ENCODE measurements at regions not wholly inside any gene's neighbourhood (a gene's known extent, or its start where the extent isn't known, plus 50 kb on each side); places are given as distances from the start of the nearest gene placed in this dataset.

GRCh38 chr4:187426511-187426910 is 569.1 kb upstream of the ZFP42 start:
- no peak overlapping the region for H3K27ac ChIP-seq (ENCODE audit: low read depth, low read length)
- no peaks in the 10 kb centered on the region for H3K36me3 ChIP-seq (ENCODE audit: control insufficient read depth in 1 of 2, insufficient read depth in 2 of 2, low read length in 2 of 2)

DNA sequence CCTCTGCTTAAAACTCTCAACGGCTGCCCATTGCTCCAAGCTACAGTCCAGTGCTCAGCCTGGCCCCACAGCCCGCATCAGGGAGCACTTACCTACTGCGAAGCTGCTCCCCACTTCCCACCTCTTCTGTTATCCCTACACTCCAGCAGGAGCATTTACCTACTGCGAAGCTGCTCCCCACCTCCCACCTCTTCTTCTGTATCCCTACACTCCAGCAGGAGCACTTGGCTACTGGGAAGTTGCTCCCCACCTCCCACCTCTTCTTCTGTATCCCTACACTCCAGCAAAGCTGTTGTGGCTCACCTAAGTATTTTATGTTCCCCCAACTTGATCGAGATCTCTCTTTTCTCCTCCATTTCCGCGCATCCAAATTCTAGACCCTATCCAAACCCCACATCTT is 563.3 kb upstream of the ZFP42 start:
- Histone ChIP-seq H3K4me1 (ENCODE audit: control insufficient read depth in 1 of 2, insufficient read depth in 2 of 2, low read length in 2 of 2) (no peaks in the 10 kb centered on the region), H3K36me3 (ENCODE audit: control insufficient read depth in 1 of 2, insufficient read depth in 2 of 2, low read length in 2 of 2) (no peaks in the 10 kb centered on the region), H3K27ac (ENCODE audit: low read depth, low read length) (no peak overlapping the region), H3K4me3 (ENCODE audit: low read depth in 1 of 2, low read length in 2 of 2) (no peak overlapping the region), H3K27me3 (ENCODE audit: control insufficient read depth in 1 of 2, insufficient read depth in 2 of 2, low read length in 2 of 2) (no peaks in the 10 kb centered on the region), H3K9ac (ENCODE audit: low read depth in 1 of 2, low read length in 2 of 2) (no peak overlapping the region), H3K9me3 (ENCODE audit: control insufficient read depth in 1 of 2, low read length in 2 of 2) (peaks cover 0 to under 1% of the 10 kb centered on the region in 2 donors)

More at GRCh38 chr4:187426511-187426910, 569.1 kb upstream of the ZFP42 start:
- Histone ChIP-seq H3K9ac (ENCODE audit: low read depth in 1 of 2, low read length in 2 of 2) (no peak overlapping the region), H3K27me3 (ENCODE audit: control insufficient read depth in 1 of 2, insufficient read depth in 2 of 2, low read length in 2 of 2) (no peaks in the 10 kb centered on the region), H3K4me1 (ENCODE audit: control insufficient read depth in 1 of 2, insufficient read depth in 2 of 2, low read length in 2 of 2) (no peaks in the 10 kb centered on the region), H3K4me3 (ENCODE audit: low read depth in 1 of 2, low read length in 2 of 2) (no peak overlapping the region), H3K9me3 (ENCODE audit: control insufficient read depth in 1 of 2, low read length in 2 of 2) (no peaks in the 10 kb centered on the region)

DNA sequence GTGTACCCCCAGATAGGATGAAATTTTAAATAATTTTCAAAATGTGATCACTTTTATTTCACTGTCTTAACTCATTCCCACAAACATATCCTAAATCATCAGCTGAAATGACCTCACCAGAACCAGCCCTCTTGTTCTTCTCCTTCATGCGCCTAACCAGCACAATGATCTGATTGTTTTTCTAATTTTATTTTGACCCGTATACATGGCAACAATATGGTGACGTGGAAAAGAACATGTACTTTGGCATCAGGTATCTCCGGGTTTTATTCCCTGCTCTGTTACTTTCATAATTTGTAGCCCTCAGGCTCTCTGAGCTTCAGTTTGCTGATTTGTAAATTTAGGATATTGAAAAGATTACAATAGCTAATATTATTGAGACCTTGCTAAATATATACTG is 562.4 kb upstream of the ZFP42 start:
- Histone ChIP-seq H3K4me3 (ENCODE audit: low read depth in 1 of 2, low read length in 2 of 2) (no peak overlapping the region), H3K27me3 (ENCODE audit: control insufficient read depth in 1 of 2, insufficient read depth in 2 of 2, low read length in 2 of 2) (no peaks in the 10 kb centered on the region), H3K4me1 (ENCODE audit: control insufficient read depth in 1 of 2, insufficient read depth in 2 of 2, low read length in 2 of 2) (no peaks in the 10 kb centered on the region), H3K36me3 (ENCODE audit: control insufficient read depth in 1 of 2, insufficient read depth in 2 of 2, low read length in 2 of 2) (no peaks in the 10 kb centered on the region), H3K27ac (ENCODE audit: low read depth, low read length) (no peak overlapping the region), H3K9ac (ENCODE audit: low read depth in 1 of 2, low read length in 2 of 2) (no peak overlapping the region), H3K9me3 (ENCODE audit: control insufficient read depth in 1 of 2, low read length in 2 of 2) (peaks cover 0 to 7% of the 10 kb centered on the region in 2 donors)

- Histone ChIP-seq H3K9ac (ENCODE audit: low read depth in 1 of 2, low read length in 2 of 2) (no peak overlapping the region), H3K36me3 (ENCODE audit: control insufficient read depth in 1 of 2, insufficient read depth in 2 of 2, low read length in 2 of 2) (no peaks in the 10 kb centered on the region), H3K4me1 (ENCODE audit: control insufficient read depth in 1 of 2, insufficient read depth in 2 of 2, low read length in 2 of 2) (no peaks in the 10 kb centered on the region), H3K9me3 (ENCODE audit: control insufficient read depth in 1 of 2, low read length in 2 of 2) (peaks cover 0 to 7% of the 10 kb centered on the region in 2 donors), H3K4me3 (ENCODE audit: low read depth in 1 of 2, low read length in 2 of 2) (no peak overlapping the region), H3K27me3 (ENCODE audit: control insufficient read depth in 1 of 2, insufficient read depth in 2 of 2, low read length in 2 of 2) (no peaks in the 10 kb centered on the region), H3K27ac (ENCODE audit: low read depth, low read length) (no peak overlapping the region)
These were observed 559.3 kb upstream of the ZFP42 start for GRCh38 chr4:187436251-187436650.

GRCh38 chr4:187444061-187444460 is 551.5 kb upstream of the ZFP42 start:
- Histone ChIP-seq H3K4me3 (ENCODE audit: low read depth in 1 of 2, low read length in 2 of 2) (no peak overlapping the region), H3K4me1 (ENCODE audit: control insufficient read depth in 1 of 2, insufficient read depth in 2 of 2, low read length in 2 of 2) (no peaks in the 10 kb centered on the region), H3K9ac (ENCODE audit: low read depth in 1 of 2, low read length in 2 of 2) (no peak overlapping the region), H3K36me3 (ENCODE audit: control insufficient read depth in 1 of 2, insufficient read depth in 2 of 2, low read length in 2 of 2) (no peaks in the 10 kb centered on the region), H3K9me3 (ENCODE audit: control insufficient read depth in 1 of 2, low read length in 2 of 2) (no peaks in the 10 kb centered on the region), H3K27me3 (ENCODE audit: control insufficient read depth in 1 of 2, insufficient read depth in 2 of 2, low read length in 2 of 2) (no peaks in the 10 kb centered on the region), H3K27ac (ENCODE audit: low read depth, low read length) (no peak overlapping the region)

DNA sequence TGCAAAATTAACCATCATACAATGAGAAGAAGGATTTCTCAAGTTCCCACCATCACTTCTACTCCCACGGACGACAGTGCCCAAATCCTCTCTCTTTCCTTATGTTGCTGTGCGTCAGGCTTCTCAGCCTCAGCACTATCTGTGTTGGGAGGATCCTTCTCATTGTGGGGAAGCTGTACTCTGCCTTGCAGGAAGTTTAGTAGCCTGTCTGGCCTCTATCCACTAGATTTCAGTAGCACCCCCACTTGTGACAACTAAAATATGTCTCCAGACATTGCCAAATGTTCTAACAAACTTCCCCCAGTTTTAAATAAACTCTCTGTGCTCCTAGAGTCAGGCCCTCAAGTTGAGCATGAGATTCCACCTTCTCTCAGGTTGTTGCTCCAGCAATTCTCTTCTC is 545.9 kb upstream of the ZFP42 start:
- H3K27me3 ChIP-seq (ENCODE audit: control insufficient read depth in 1 of 2, insufficient read depth in 2 of 2, low read length in 2 of 2): no peaks in the 10 kb centered on the region
- no peak overlapping the region for H3K27ac ChIP-seq (ENCODE audit: low read depth, low read length)
- H3K4me3 ChIP-seq (ENCODE audit: low read depth in 1 of 2, low read length in 2 of 2): no peak overlapping the region
- no peak overlapping the region for H3K9ac ChIP-seq (ENCODE audit: low read depth in 1 of 2, low read length in 2 of 2)
- H3K4me1 ChIP-seq (ENCODE audit: control insufficient read depth in 1 of 2, insufficient read depth in 2 of 2, low read length in 2 of 2): no peaks in the 10 kb centered on the region
- H3K9me3 ChIP-seq (ENCODE audit: control insufficient read depth in 1 of 2, low read length in 2 of 2): no peaks in the 10 kb centered on the region
- H3K36me3 ChIP-seq (ENCODE audit: control insufficient read depth in 1 of 2, insufficient read depth in 2 of 2, low read length in 2 of 2): no peaks in the 10 kb centered on the region

DNA sequence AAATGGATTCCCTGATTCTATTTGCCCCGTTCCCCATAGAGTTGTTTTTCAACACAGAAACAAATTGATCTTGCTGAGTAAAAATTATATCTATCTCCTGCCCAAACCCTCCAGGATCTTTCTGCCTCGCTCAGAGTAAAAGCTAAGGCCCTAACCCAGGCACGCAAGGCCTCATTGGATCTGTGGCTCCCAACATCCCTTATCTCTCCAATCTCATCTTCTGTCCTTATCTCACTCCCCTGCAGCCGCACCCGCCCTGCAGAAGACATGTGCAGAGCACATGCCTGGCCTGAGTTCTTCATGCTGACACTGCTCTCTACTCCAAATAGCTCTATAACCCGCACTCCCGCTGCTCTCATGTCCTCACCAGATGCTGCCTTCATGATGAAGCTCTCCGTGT is 543.8 kb upstream of the ZFP42 start:
- Histone ChIP-seq H3K27me3 (ENCODE audit: control insufficient read depth in 1 of 2, insufficient read depth in 2 of 2, low read length in 2 of 2) (no peaks in the 10 kb centered on the region), H3K27ac (ENCODE audit: low read depth, low read length) (no peak overlapping the region), H3K9me3 (ENCODE audit: control insufficient read depth in 1 of 2, low read length in 2 of 2) (no peaks in the 10 kb centered on the region), H3K4me3 (ENCODE audit: low read depth in 1 of 2, low read length in 2 of 2) (no peak overlapping the region), H3K36me3 (ENCODE audit: control insufficient read depth in 1 of 2, insufficient read depth in 2 of 2, low read length in 2 of 2) (no peaks in the 10 kb centered on the region), H3K9ac (ENCODE audit: low read depth in 1 of 2, low read length in 2 of 2) (no peak overlapping the region), H3K4me1 (ENCODE audit: control insufficient read depth in 1 of 2, insufficient read depth in 2 of 2, low read length in 2 of 2) (no peaks in the 10 kb centered on the region)

DNA sequence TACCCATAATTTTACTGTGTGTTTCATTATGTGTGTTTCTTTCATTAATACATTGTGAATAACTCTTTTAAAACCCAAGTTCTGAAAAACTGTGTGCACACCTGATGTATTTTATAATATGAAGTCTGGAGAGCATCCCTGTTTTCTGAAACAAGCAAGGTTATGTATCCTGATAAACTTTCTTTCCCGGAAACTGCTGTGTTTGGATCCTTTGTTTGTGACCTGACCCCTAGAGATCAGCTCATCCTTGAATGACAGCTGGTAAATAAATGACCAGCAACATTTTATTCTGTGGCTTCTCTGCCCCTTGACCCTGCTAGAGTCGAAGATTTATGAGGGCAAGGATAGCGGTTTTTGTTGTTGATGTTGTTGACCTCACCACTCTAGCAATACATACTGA is 535.6 kb upstream of the ZFP42 start:
- no peaks in the 10 kb centered on the region for H3K27me3 ChIP-seq (ENCODE audit: control insufficient read depth in 1 of 2, insufficient read depth in 2 of 2, low read length in 2 of 2)
- no peaks in the 10 kb centered on the region for H3K36me3 ChIP-seq (ENCODE audit: control insufficient read depth in 1 of 2, insufficient read depth in 2 of 2, low read length in 2 of 2)
- no peaks in the 10 kb centered on the region for H3K9me3 ChIP-seq (ENCODE audit: control insufficient read depth in 1 of 2, low read length in 2 of 2)
- H3K4me1 ChIP-seq (ENCODE audit: control insufficient read depth in 1 of 2, insufficient read depth in 2 of 2, low read length in 2 of 2): no peaks in the 10 kb centered on the region
- H3K4me3 ChIP-seq (ENCODE audit: low read depth in 1 of 2, low read length in 2 of 2): no peak overlapping the region
- no peak overlapping the region for H3K27ac ChIP-seq (ENCODE audit: low read depth, low read length)
- no peak overlapping the region for H3K9ac ChIP-seq (ENCODE audit: low read depth in 1 of 2, low read length in 2 of 2)

- H3K4me3 ChIP-seq (ENCODE audit: low read depth in 1 of 2, low read length in 2 of 2): no peak overlapping the region
- no peaks in the 10 kb centered on the region for H3K4me1 ChIP-seq (ENCODE audit: control insufficient read depth in 1 of 2, insufficient read depth in 2 of 2, low read length in 2 of 2)
- H3K9me3 ChIP-seq (ENCODE audit: control insufficient read depth in 1 of 2, low read length in 2 of 2): no peaks in the 10 kb centered on the region
- no peaks in the 10 kb centered on the region for H3K36me3 ChIP-seq (ENCODE audit: control insufficient read depth in 1 of 2, insufficient read depth in 2 of 2, low read length in 2 of 2)
- H3K27ac ChIP-seq (ENCODE audit: low read depth, low read length): no peak overlapping the region
- H3K27me3 ChIP-seq (ENCODE audit: control insufficient read depth in 1 of 2, insufficient read depth in 2 of 2, low read length in 2 of 2): no peaks in the 10 kb centered on the region
- no peak overlapping the region for H3K9ac ChIP-seq (ENCODE audit: low read depth in 1 of 2, low read length in 2 of 2)
These were observed 531.0 kb upstream of the ZFP42 start for GRCh38 chr4:187464573-187464972.

GRCh38 chr4:187467224-187467623 is 528.3 kb upstream of the ZFP42 start:
- no peak overlapping the region for H3K4me3 ChIP-seq (ENCODE audit: low read depth in 1 of 2, low read length in 2 of 2)

DNA sequence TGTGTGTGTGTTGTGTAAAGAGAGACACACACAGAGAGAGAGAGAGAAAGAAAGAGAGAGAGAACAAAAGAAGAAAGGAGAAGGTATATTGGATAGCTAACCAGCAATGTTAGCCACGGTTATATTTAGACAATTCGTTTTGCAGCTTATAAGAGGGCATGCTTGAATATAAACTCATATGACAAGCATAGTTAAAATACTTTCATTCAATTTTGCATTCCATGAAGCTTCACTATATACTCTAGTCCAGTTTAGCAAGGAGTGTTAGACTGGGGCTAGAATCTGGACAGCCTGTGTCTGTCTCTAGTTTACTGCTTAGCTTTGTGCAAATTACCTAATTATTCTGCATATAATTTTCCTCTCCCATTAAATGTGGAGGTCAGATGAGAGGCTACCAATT is 525.9 kb upstream of the ZFP42 start:
- Histone ChIP-seq H3K9ac (ENCODE audit: low read depth in 1 of 2, low read length in 2 of 2) (no peak overlapping the region), H3K4me1 (ENCODE audit: control insufficient read depth in 1 of 2, insufficient read depth in 2 of 2, low read length in 2 of 2) (no peaks in the 10 kb centered on the region), H3K4me3 (ENCODE audit: low read depth in 1 of 2, low read length in 2 of 2) (no peak overlapping the region)

More at GRCh38 chr4:187467224-187467623, 528.3 kb upstream of the ZFP42 start:
- H3K9me3 ChIP-seq (ENCODE audit: control insufficient read depth in 1 of 2, low read length in 2 of 2): no peaks in the 10 kb centered on the region
- H3K4me1 ChIP-seq (ENCODE audit: control insufficient read depth in 1 of 2, insufficient read depth in 2 of 2, low read length in 2 of 2): no peaks in the 10 kb centered on the region
- H3K9ac ChIP-seq (ENCODE audit: low read depth in 1 of 2, low read length in 2 of 2): no peak overlapping the region
- no peaks in the 10 kb centered on the region for H3K36me3 ChIP-seq (ENCODE audit: control insufficient read depth in 1 of 2, insufficient read depth in 2 of 2, low read length in 2 of 2)
- H3K27me3 ChIP-seq (ENCODE audit: control insufficient read depth in 1 of 2, insufficient read depth in 2 of 2, low read length in 2 of 2): no peaks in the 10 kb centered on the region
- H3K27ac ChIP-seq (ENCODE audit: low read depth, low read length): no peak overlapping the region

More for the DNA sequence above, 525.9 kb upstream of the ZFP42 start:
- H3K36me3 ChIP-seq (ENCODE audit: control insufficient read depth in 1 of 2, insufficient read depth in 2 of 2, low read length in 2 of 2): no peaks in the 10 kb centered on the region
- H3K27me3 ChIP-seq (ENCODE audit: control insufficient read depth in 1 of 2, insufficient read depth in 2 of 2, low read length in 2 of 2): no peaks in the 10 kb centered on the region
- H3K9me3 ChIP-seq (ENCODE audit: control insufficient read depth in 1 of 2, low read length in 2 of 2): no peaks in the 10 kb centered on the region
- no peak overlapping the region for H3K27ac ChIP-seq (ENCODE audit: low read depth, low read length)

All from duodenal mucosa (tissue), 2 donors.